Hematopoietic multipotent progenitor cell treated with erythropoietin and hydrocortisone succinate and interleukin-3 and kit ligand, for 8 days (in vitro differentiated cells): ENCODE measurements at regions not wholly inside any gene's neighbourhood (a gene's known extent, or its start where the extent isn't known, plus 50 kb on each side); places are given as distances from the start of the nearest gene placed in this dataset.
"Not testable (repeated sequence)": the region's sequence is repeated elsewhere in the genome, so short reads cannot be mapped to it uniquely, and the experiment has no call there.

Source experiments
- DNase-seq: peaks from one replicate; pipeline ENCODE4 v3.0.0-alpha.2; 2015

DNA sequence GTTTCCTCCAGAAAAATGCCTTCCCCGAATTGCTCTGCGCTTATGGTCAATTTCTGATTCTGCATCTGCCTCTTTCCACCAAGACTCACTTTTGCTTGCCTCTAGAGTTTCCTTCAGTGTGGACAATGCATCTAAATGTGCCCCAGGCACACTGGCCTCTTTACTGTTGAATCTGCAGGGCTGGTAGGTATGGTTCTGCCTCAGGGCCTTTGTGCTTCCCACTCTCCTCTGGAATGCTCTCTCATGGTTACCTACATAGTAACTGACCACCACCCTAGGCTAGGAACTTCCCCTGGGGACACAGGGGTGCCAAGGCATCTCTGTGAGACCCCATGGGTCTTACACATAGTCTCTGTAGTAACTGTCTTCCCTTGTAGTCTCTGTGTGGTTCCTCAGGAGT, 1258.6 kb downstream of the CDH12 start:
- no peak for DNase-seq

- no peak for DNase-seq
These were observed 1259.9 kb downstream of the CDH12 start for GRCh38 chr5:21593261-21593660.

- no peak for DNase-seq
These were observed 1271.6 kb downstream of the CDH12 start for GRCh38 chr5:21581508-21581907.

DNA sequence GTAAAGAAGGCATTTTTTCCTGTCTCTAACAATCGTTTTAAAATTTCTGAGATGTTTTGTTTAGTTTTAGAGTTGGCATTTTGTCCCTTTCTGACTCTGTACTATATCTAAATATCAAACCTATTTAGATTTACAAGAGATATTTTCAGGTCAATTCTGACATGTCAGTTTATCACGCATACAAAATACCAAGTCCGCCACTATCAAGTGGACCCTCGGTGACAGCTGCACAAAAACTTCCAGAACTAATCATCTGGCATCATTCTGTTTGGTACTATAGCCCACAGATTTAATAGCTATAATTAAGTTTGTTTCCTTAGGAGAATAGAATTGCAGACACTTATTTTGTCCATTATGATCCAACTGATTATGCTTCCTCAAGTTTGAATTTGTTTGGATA, 1278.2 kb downstream of the CDH12 start:
- no peak for DNase-seq

- DNase-seq, result no peak
These were observed 1278.7 kb downstream of the CDH12 start for GRCh38 chr5:21574438-21574837.

DNA sequence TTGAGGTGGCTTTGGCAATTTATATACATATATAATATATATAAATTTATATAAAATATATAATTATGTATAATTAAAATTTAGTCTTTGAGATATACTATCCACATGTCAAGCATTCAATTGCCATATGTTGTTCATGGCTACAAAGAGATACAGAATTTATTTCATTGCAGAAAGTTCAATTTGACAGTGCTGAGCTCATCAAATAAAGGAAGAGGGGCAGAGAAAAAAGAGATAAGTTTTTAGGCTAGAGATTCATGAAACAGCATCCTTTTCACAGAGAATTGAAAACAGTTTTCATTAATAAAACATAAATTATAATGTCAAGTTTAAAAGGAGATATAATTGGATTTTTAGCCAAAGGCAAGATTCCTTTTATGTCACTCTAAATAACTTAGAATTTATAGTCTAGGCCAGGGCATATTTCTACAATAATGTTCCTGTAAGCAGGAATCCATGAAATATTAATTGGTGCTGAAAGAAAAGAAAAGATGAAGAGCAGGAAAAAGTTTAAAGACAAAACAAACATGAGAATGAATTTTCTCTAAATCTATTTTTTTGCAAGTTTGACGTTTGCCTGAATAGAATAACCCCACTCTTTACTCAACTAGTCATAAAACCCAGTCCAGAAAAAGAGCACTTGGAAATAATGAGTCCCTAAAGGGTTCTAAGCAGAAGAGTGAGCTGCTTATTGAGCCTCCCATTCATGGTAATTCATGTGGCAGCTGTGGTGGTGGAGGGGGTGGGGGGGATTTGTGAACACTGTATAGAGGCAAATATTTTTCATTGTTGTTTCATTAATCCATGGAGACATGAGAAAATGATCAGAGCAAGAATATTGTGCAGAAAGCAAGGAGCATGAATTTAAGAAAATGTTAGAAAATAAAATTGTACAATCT, 1279.5 kb downstream of the CDH12 start:
- DNase-seq, result no peak

DNA sequence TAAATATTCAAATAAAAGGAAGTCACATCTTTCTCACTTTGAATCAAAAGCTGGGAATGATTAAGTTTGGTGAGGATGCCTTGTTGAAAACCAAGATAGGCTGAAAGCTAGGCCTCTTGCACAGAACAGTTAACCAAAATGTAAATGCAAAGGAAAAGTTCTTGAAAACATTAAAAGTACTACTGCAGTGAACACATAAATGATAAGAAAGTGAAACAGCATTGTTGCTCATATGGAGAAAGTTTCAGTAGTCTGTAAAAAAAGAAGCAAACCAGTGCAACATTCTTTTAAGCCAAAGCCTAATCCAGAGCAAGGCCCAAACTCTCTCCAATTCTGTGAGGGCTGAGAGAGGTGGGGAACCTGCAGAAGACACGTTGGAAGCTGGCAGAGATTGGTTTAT, 1281.9 kb downstream of the CDH12 start:
- not testable (repeated sequence) for DNase-seq

DNA sequence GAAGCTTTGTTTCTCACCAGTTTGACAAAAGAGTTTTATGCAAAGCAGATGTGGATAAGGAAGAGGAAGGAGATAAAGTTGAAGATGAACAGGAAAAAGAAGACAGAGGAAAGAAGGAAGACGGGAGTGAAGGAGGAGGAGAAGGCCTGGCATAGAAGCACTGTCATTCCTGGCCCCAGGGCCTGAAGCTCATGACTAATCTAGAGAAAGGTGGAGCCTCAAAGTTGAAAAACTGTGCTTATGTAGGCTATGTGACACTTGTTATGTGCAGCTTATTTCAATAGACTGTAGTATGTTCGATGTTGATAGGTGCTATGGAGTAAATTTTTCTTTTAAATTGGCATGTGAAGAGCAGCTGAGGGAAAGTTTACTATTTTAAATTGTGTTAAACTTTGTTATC, 1294.0 kb downstream of the CDH12 start:
- DNase-seq, result not testable (repeated sequence)

DNA sequence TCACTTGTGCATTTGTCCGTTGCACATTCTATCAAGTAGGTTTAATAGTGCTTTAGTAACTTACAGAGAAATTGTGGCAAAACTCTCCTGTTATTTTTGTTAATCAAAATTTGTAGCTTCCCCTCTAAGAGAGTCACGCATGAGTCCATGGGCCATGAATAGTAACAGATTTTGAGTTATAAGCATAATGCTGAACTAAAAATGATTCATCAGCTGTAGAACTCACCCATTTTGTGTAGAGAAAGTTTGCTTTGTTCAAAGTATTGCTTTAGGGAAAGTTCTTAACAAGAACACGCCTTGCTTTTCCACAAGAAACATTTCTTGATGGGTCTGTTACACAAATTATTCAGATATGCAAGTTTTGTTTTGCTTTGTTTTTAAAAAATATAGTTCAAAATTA, 1300.9 kb downstream of the CDH12 start:
- DNase-seq, result not testable (repeated sequence)

- DNase-seq, result not testable (repeated sequence)
These were observed 1302.2 kb downstream of the CDH12 start for GRCh38 chr5:21550916-21551315.

GRCh38 chr5:21547656-21548055, 1305.5 kb downstream of the CDH12 start:
- not testable (repeated sequence) for DNase-seq

DNA sequence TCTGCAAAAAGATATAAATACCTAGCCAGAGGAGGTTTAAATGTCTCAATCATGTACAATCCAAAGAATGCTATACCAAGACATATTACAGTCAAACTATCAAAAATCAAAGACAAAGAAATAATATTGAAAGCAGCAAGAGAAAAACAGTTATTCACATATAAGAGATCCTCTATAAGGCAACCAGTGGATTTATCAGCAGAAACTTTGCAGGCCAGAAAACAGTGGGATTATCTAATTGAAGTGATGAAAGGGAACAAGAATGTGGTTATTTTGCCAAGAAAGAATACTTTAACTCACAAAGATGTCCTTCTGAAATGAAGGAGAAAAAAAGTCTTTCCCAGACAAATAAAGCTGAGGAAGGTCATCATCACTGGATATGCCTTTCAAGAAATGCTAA, 1318.0 kb downstream of the CDH12 start:
- DNase-seq, result not testable (repeated sequence)

DNA sequence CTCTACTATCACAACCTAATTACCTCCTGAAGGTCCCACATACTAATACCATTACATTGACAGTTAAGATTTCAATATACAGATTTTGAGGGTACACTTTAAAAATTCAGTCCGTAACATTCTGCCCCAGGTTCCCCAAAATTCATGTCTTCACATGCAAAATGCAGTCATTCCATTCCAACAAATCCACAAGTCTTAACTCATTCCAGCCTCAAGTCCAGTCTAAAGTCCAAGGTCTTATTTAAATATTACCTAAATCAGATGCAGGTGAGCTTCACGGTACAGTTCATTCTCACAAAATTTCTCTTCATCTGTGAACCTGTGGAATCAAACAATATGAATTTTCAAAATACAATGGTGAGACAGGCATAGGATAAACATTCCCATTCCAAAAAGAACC, 1332.0 kb downstream of the CDH12 start:
- DNase-seq, result not testable (repeated sequence)

DNA sequence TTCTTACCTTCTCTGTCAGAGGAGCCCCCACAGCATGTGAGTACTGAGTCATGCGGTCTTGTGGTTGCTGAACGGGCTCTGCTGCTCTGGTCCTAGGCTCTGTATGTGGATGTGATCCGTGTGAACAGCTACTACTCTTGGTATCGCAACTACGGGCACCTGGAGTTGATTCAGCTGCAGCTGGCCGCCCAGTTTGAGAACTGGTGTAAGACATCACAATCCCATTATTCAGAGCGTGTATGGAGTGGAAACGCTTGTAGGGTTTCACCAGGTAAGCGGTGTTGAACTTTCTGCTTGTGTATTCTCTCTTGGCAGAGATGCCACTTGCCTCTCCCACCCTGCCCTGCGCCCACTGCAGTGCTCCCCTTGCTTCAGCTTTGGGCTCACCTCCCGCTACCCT, 1356.2 kb downstream of the CDH12 start:
- DNase-seq, result not testable (repeated sequence)

DNA sequence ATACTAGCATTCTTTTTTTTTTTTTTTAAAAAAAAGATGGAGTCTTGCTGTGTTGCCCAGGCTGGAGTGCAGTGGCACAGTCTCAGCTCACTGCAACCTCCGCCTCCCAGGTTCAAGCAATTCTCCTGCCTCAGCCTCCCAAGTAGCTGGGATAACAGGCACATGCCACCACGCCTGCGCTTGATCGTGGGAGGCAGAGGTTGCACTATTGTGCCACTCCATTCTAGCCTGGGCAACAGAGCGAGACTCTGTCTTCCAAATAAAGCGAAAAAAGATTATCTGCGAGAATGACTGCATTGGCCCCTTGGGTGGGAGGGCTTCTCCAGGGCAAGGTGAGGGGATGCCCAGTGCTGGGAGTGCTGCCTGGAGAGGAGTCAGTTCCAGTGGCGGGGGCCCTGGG, 1357.1 kb downstream of the CDH12 start:
- DNase-seq, result not testable (repeated sequence)

DNA sequence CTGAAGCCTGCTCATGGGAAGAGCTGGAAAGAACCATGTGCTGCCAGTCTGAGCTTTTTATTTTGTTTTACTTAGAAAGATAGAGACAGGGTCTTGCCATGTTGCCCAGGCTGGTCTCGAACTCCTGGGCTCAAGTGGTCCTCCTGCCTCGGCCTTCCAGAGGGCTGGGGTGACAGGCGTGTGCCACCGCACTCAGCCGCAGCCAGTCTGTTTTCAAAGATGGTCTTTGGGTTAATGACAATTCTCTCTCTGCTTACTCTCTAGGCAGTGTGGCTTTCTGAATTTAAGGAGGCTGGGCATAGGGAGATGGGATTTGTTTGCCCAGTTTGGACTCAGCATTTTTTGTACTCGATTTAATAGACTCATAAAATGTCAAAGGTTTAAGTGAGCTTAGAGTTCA, 1357.9 kb downstream of the CDH12 start:
- not testable (repeated sequence) for DNase-seq

DNA sequence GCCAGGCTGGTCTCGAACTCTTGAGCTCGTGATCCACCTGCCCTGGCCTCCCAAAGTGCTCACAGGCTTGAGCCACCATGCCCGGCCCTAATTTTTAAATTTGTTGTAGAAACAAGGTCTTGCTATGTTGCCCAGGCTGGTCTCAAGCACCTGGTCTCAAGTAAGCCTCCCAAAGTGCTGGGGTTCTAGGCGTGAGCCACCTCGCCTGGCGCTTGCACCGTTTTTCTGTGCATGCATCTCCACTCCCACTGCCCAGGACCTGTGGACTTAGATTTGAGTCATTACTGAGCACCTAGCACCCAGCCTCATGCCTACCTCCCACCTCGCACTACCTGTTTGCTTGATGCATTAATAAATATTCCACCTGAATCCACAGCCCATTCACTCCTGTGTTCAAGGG, 1359.1 kb downstream of the CDH12 start:
- DNase-seq, result not testable (repeated sequence)

DNA sequence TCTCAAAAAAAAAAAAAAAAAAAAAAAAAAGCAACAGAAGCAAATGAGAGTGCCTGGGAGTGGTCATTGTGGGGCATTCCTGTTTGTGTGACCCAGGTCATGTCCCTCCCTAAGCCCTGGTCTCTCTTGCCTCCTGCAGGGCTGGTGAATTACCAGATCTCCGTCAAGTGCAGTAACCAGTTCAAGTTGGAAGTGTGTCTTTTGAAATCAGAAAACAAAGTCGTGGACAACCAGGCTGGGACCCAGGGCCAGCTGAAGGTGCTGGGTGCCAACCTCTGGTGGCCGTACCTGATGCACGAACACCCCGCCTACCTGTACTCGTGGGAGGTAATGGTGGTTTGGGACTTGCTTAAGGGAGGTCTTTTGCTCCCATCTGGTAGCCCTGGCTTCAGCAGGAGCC, 1362.0 kb downstream of the CDH12 start:
- not testable (repeated sequence) for DNase-seq

- not testable (repeated sequence) for DNase-seq
These were observed 1364.3 kb downstream of the CDH12 start for GRCh38 chr5:21488828-21489227.

GRCh38 chr5:21485458-21486000, 1367.6 kb downstream of the CDH12 start:
- not testable (repeated sequence) for DNase-seq

GRCh38 chr5:21484498-21484889, 1368.7 kb downstream of the CDH12 start:
- DNase-seq, result not testable (repeated sequence)

DNA sequence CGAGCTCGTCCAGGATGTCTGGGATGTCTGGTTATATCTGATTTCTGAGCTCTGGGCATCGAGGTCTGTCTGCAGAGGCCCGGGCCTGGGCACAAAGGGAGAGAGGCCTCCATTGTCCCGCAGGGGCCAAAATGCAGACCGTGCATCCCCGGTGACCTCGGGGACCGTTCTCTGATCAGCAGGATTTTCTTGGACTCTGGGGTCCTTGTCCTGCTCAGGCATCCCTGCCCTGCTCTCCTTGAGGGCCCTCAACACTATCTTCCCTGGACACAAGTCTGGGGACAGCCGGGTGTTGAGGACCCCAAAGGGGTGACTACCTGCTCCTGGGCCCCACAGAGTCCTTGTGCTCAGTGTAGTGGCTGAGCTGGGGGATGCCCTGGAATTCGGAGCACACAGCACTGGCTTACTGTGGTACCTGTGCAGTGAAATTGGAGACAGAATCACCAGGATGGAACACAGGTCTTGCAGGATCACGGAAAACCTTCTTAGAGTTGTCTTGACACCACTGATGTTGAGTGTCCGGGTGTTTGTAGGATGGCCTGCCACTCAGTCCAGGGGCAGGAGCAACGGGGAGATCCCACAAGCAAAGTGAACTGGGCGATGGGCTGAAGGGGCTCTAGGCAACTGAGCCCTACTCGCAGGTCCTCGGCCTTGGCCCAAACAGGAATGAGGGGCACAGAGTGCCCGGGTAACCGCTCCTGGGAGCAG, 1369.2 kb downstream of the CDH12 start:
- not testable (repeated sequence) for DNase-seq

GRCh38 chr5:21482983-21483650, 1370.0 kb downstream of the CDH12 start:
- DNase-seq, result not testable (repeated sequence)
